Suprapubic skin (tissue), 4 donors: ENCODE measurements at regions not wholly inside any gene's neighbourhood (a gene's known extent, or its start where the extent isn't known, plus 50 kb on each side); places are given as distances from the start of the nearest gene placed in this dataset.

Experiments
- EP300 ChIP-seq: sonication (generic); formaldehyde crosslinking; IDR thresholded peaks from one replicate; pipeline ENCODE4 v1.6.1; 2017; ENCODE audit warnings: antibody characterized with exemption
- POLR2A ChIP-seq, 2 donors: fragments of 450-650 bp; IDR thresholded peaks; one replicate each; pipeline ENCODE4 v1.6.1; 2017; ENCODE audit warnings: antibody characterized with exemption in 2 of 2, mild to moderate bottlenecking in 2 of 2, moderate library complexity in 2 of 2
- POLR2AphosphoS5 ChIP-seq, 3 donors: sonication (generic); formaldehyde crosslinking; IDR thresholded peaks; one replicate each; pipeline ENCODE4 v1.6.1; 2017; ENCODE audit warnings: antibody characterized with exemption in 3 of 3
- TF ChIP-seq, protein P1 (sequence below), 2 donors: fragments of 200-600 bp in 1 of 2; fragments of 450-650 bp in 1 of 2; sonication (generic) in 1 of 2; IDR thresholded peaks; one replicate each; pipeline ENCODE4 v1.5.1; 2016 to 2019; ENCODE audit warnings: antibody characterized with exemption in 2 of 2, mild to moderate bottlenecking in 1 of 2, moderate library complexity in 1 of 2

DNA sequence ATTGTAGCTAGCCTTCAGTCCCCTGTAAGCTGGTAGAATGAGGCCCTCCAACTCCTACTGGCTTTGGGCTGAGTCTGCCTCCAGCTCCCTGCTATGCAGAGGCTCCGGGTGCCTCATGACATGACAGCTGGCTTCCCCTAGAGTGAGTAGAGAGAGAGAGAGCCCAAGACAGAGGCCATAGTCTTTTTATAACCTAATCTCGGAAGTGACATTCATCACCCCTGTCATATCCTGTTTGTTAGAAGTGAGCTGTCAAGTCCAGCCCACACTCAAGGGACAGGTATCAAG, 53.9 kb upstream of the CTBP2 start:
- TF ChIP-seq, protein P1, sequence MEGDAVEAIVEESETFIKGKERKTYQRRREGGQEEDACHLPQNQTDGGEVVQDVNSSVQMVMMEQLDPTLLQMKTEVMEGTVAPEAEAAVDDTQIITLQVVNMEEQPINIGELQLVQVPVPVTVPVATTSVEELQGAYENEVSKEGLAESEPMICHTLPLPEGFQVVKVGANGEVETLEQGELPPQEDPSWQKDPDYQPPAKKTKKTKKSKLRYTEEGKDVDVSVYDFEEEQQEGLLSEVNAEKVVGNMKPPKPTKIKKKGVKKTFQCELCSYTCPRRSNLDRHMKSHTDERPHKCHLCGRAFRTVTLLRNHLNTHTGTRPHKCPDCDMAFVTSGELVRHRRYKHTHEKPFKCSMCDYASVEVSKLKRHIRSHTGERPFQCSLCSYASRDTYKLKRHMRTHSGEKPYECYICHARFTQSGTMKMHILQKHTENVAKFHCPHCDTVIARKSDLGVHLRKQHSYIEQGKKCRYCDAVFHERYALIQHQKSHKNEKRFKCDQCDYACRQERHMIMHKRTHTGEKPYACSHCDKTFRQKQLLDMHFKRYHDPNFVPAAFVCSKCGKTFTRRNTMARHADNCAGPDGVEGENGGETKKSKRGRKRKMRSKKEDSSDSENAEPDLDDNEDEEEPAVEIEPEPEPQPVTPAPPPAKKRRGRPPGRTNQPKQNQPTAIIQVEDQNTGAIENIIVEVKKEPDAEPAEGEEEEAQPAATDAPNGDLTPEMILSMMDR (IDR thresholded peaks at IDR 0.05), result no peak
- TF ChIP-seq POLR2A (IDR thresholded peaks at IDR 0.05), result no peak
- TF ChIP-seq EP300, result no peak
- TF ChIP-seq POLR2AphosphoS5 (IDR thresholded peaks at IDR 0.05), result no peak
